Esophagus muscularis mucosa (tissue), 4 donors: ENCODE measurements at regions not wholly inside any gene's neighbourhood (a gene's known extent, or its start where the extent isn't known, plus 50 kb on each side); places are given as distances from the start of the nearest gene placed in this dataset.

ENCODE experiments used
- EP300 ChIP-seq: sonication (generic); formaldehyde crosslinking; IDR thresholded peaks from one replicate; pipeline ENCODE4 v1.6.1; 2017; ENCODE audit warnings: antibody characterized with exemption
- POLR2A ChIP-seq: fragments of 450-650 bp; IDR thresholded peaks from one replicate; pipeline ENCODE4 v1.6.1; 2017; ENCODE audit warnings: antibody characterized with exemption, moderate library complexity, mild to moderate bottlenecking, low read depth
- POLR2AphosphoS5 ChIP-seq, 2 donors: sonication (generic); formaldehyde crosslinking; IDR thresholded peaks; one replicate each; pipeline ENCODE4 v1.6.1; 2017; ENCODE audit warnings: antibody characterized with exemption in 2 of 2
- TF ChIP-seq, protein P1 (sequence below), 3 experiments: fragments of 200-600 bp in 2 of 3; fragments of 450-650 bp in 1 of 3; sonication (generic) in 2 of 3; IDR thresholded peaks; one replicate each; pipeline ENCODE4 v1.5.1; 2017 to 2019; ENCODE audit warnings: antibody characterized with exemption in 3 of 3, mild to moderate bottlenecking in 2 of 3, moderate library complexity in 1 of 3

DNA sequence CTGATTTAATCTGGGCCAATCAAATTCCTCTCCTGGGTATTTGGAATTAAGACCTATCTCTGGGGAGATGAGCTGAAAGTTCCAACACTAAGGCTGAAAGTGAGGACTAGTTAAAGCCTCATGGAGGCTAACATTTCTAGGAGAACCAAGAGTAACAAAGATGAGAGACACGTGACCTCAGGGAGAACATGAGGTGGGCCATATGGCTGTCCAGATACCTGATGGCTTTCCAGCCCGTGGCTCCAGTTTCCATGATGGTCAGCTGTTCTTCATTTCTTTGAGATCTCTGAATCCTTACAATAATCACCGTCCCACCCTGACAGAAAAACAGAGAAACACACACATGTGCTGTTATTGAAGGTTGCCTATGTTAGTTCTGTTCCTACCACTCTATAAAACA lies 66.1 kb downstream of the LEPR start:
- TF ChIP-seq, protein P1, sequence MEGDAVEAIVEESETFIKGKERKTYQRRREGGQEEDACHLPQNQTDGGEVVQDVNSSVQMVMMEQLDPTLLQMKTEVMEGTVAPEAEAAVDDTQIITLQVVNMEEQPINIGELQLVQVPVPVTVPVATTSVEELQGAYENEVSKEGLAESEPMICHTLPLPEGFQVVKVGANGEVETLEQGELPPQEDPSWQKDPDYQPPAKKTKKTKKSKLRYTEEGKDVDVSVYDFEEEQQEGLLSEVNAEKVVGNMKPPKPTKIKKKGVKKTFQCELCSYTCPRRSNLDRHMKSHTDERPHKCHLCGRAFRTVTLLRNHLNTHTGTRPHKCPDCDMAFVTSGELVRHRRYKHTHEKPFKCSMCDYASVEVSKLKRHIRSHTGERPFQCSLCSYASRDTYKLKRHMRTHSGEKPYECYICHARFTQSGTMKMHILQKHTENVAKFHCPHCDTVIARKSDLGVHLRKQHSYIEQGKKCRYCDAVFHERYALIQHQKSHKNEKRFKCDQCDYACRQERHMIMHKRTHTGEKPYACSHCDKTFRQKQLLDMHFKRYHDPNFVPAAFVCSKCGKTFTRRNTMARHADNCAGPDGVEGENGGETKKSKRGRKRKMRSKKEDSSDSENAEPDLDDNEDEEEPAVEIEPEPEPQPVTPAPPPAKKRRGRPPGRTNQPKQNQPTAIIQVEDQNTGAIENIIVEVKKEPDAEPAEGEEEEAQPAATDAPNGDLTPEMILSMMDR (IDR thresholded peaks at IDR 0.05) = no peak
- TF ChIP-seq EP300 (no peak), POLR2A (no peak), POLR2AphosphoS5 (IDR thresholded peaks at IDR 0.05) (no peak)
